OCI-LY1 (cell line): ENCODE measurements at regions not wholly inside any gene's neighbourhood (a gene's known extent, or its start where the extent isn't known, plus 50 kb on each side); places are given as distances from the start of the nearest gene placed in this dataset.

Experiments
- EZH2 ChIP-seq: fragments of 200-600 bp; sonication (generic), shearing (Covaris generic); IDR thresholded peaks from 2 replicates; pipeline ENCODE4 v1.8.0; 2017; ENCODE audit warnings: borderline replicate concordance, mixed run types, mild to moderate bottlenecking, antibody characterized with exemption, low read length, moderate library complexity, mixed read lengths
- TF ChIP-seq, protein P1 (sequence below): fragments of 200-600 bp; sonication (generic), shearing (Covaris generic); IDR thresholded peaks from 2 replicates; pipeline ENCODE4 v1.5.1; 2017; ENCODE audit warnings: mild to moderate bottlenecking, antibody characterized with exemption, low read length, moderate library complexity, mixed read lengths

DNA sequence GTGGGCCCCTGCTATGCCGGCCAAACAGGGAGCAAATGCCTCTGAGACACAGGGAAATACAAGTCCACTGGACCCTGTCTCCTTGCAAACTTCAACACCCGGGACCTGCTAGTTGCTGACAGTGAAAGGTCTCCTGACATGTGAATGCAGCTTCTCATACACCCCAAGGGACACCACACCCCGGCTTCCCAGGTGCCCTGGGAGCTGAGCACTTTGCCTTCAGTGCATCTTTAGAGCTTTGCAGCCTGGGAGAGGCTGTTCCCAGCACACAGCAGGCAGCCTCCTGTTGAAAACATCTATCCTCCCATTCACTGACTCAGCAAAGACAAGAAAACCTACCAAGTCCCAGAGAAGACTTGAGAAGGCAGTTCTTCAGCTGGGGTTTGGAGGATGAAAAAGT, 143.4 kb downstream of the COL6A3 start:
- TF ChIP-seq, protein P1, sequence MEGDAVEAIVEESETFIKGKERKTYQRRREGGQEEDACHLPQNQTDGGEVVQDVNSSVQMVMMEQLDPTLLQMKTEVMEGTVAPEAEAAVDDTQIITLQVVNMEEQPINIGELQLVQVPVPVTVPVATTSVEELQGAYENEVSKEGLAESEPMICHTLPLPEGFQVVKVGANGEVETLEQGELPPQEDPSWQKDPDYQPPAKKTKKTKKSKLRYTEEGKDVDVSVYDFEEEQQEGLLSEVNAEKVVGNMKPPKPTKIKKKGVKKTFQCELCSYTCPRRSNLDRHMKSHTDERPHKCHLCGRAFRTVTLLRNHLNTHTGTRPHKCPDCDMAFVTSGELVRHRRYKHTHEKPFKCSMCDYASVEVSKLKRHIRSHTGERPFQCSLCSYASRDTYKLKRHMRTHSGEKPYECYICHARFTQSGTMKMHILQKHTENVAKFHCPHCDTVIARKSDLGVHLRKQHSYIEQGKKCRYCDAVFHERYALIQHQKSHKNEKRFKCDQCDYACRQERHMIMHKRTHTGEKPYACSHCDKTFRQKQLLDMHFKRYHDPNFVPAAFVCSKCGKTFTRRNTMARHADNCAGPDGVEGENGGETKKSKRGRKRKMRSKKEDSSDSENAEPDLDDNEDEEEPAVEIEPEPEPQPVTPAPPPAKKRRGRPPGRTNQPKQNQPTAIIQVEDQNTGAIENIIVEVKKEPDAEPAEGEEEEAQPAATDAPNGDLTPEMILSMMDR: no peak
- no peak for TF ChIP-seq EZH2
